Thyroid gland (tissue), 4 donors: ENCODE measurements at regions not wholly inside any gene's neighbourhood (a gene's known extent, or its start where the extent isn't known, plus 50 kb on each side); places are given as distances from the start of the nearest gene placed in this dataset.

Source experiments
- DNase-seq, 2 donors: peaks; one replicate each; pipeline ENCODE4 v3.0.0-alpha.2; 2019
- H3K27ac ChIP-seq, 3 donors: fragments of 200-600 bp; sonication (generic); 1 replicate in 2 of 3; 2 replicates in 1 of 3; pipeline ENCODE4 v1.5.1; 2016 to 2019; ENCODE audit warnings: mild to moderate bottlenecking in 1 of 3, moderate library complexity in 1 of 3
- H3K27me3 ChIP-seq: fragments of 200-600 bp; sonication (generic); one replicate; pipeline ENCODE4 v1.5.1; 2019
- H3K36me3 ChIP-seq, 2 donors: fragments of 200-600 bp; sonication (generic); one replicate each; pipeline ENCODE4 v1.5.1; 2016 to 2019
- H3K4me1 ChIP-seq, 2 donors: fragments of 200-600 bp; sonication (generic); one replicate each; pipeline ENCODE4 v1.5.1; 2017 to 2019
- H3K4me3 ChIP-seq, 3 donors: fragments of 200-600 bp; sonication (generic); replicated peaks in 1 of 3; 1 replicate in 2 of 3; 2 replicates in 1 of 3; pipeline ENCODE4 v1.5.1; 2016; ENCODE audit warnings: mild to moderate bottlenecking in 1 of 3
- H3K9me3 ChIP-seq: fragments of 200-600 bp; sonication (generic); one replicate; pipeline ENCODE4 v1.5.1; 2017
- POLR2A ChIP-seq, 2 donors: fragments of 450-650 bp; IDR thresholded peaks; one replicate each; pipeline ENCODE4 v1.6.1; 2017; ENCODE audit warnings: antibody characterized with exemption in 2 of 2, mild to moderate bottlenecking in 2 of 2, moderate library complexity in 1 of 2
- WGBS, 2 donors: methylation state at CpG; one replicate each; pipeline ENCODE4 v1.1.5; 2017; 5-methylcytosine and 5-hydroxymethylcytosine counted together
- intact Hi-C: fragments of 100-400 bp; cut with DNase I; formaldehyde crosslinking; loops from one replicate; pipeline ENCODE4 v1.15.1; 2023
- TF ChIP-seq, protein P1 (sequence below), 6 experiments: fragments of 200-600 bp in 3 of 6; fragments of 450-650 bp in 3 of 6; sonication (generic) in 3 of 6; IDR thresholded peaks; one replicate each; pipeline ENCODE4 v1.5.1; 2016 to 2019; ENCODE audit warnings: antibody characterized with exemption in 6 of 6, mild to moderate bottlenecking in 2 of 6, inconsistent platforms in 1 of 6, moderate library complexity in 1 of 6

DNA sequence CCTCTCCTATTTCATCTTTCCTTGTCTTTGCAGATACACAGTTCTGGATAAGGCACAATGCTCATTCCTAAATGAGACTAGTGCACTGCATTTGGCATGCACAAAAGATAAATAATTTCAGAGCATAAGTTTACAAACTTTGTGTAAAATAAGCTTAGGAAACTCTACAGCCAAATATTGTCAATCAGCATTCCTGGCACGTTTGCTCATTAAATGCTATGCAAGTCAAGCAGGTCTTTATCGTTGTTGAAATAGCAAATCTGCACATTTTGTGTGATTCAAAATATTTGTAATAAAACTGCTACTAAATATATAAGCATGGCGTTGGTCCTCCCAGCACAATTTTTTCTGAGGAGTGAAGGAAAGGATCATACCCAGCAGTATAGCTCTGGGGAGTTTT is 322.1 kb upstream of the NOCT start:
- H3K4me1 ChIP-seq, result no peaks in the 10 kb centered on the region
- DNase-seq, result no peak
- WGBS, 2 donors, result 80 to 83% methylated on average over 3 of the region's 3 CpGs

DNA sequence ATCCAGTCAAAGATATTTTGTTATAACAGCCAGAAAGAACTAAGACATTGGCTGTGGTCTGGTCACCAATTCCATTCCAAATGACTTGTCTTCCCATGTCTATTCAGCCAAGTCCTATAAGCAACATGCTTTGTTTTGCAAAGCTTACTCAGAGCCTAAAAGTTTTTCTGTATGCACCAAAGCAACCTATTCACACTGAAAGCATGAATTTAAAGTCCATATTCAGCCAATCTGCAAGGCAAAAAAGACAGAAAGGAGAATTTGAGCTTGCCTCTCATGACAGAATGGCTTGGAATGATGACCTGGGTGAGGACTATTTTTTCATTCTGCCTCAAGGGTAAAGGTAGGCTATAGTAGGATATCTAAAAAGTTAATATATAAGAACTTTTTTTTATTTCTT is 323.2 kb upstream of the NOCT start:
- intact Hi-C loops, result no loop called here
- Histone ChIP-seq H3K4me3 (no peak overlapping the region), H3K27me3 (no peaks in the 10 kb centered on the region), H3K9me3 (no peaks in the 10 kb centered on the region), H3K36me3 (no peaks in the 10 kb centered on the region), H3K27ac (no peak overlapping the region), H3K4me1 (no peaks in the 10 kb centered on the region)
- no peak for DNase-seq
- TF ChIP-seq, protein P1, sequence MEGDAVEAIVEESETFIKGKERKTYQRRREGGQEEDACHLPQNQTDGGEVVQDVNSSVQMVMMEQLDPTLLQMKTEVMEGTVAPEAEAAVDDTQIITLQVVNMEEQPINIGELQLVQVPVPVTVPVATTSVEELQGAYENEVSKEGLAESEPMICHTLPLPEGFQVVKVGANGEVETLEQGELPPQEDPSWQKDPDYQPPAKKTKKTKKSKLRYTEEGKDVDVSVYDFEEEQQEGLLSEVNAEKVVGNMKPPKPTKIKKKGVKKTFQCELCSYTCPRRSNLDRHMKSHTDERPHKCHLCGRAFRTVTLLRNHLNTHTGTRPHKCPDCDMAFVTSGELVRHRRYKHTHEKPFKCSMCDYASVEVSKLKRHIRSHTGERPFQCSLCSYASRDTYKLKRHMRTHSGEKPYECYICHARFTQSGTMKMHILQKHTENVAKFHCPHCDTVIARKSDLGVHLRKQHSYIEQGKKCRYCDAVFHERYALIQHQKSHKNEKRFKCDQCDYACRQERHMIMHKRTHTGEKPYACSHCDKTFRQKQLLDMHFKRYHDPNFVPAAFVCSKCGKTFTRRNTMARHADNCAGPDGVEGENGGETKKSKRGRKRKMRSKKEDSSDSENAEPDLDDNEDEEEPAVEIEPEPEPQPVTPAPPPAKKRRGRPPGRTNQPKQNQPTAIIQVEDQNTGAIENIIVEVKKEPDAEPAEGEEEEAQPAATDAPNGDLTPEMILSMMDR (IDR thresholded peaks at IDR 0.05), result no peak
- TF ChIP-seq POLR2A (IDR thresholded peaks at IDR 0.05), result no peak

More for the DNA sequence above, 322.1 kb upstream of the NOCT start:
- no peaks in the 10 kb centered on the region for H3K36me3 ChIP-seq
- TF ChIP-seq, protein P1 (IDR thresholded peaks at IDR 0.05), result no peak
- H3K4me3 ChIP-seq, result no peak overlapping the region
- H3K9me3 ChIP-seq, result no peaks in the 10 kb centered on the region
- no peak overlapping the region for H3K27ac ChIP-seq
- no peaks in the 10 kb centered on the region for H3K27me3 ChIP-seq
- intact Hi-C loops, result no loop called here

DNA sequence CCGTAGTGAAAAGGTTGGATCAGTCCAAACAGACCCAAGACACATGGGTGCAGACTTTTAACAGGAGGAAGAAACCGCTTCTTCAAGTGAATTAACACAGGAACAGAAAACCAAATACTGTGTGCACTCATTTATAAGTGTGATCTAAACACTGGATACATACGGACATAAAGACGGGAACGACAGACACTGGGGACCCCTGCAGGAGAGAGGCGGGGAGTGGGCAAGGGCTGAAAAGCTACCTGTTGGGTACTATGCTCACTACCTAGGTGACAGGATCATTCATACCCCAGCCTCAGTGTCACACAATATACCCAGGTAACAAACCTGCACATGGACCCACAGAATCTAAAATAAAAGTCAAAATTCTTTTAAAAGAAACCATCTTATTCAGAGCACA is 326.0 kb upstream of the NOCT start:
- H3K36me3 ChIP-seq, result no peaks in the 10 kb centered on the region
- DNase-seq, result no peak
- H3K27me3 ChIP-seq, result no peaks in the 10 kb centered on the region
- H3K27ac ChIP-seq, result no peak overlapping the region
- no peak overlapping the region for H3K4me3 ChIP-seq
- no peak for TF ChIP-seq POLR2A (IDR thresholded peaks at IDR 0.05)
- TF ChIP-seq, protein P1 (IDR thresholded peaks at IDR 0.05), result no peak
- 84 to 87% methylated on average over 5 to 6 of the region's 6 CpGs for WGBS, 2 donors
- intact Hi-C loops, result loop anchor here (10.0 kb wide), 1 partner anchor 235 kb away; no protein-coding TSS in a partner anchor
- no peaks in the 10 kb centered on the region for H3K4me1 ChIP-seq
- H3K9me3 ChIP-seq, result no peaks in the 10 kb centered on the region

DNA sequence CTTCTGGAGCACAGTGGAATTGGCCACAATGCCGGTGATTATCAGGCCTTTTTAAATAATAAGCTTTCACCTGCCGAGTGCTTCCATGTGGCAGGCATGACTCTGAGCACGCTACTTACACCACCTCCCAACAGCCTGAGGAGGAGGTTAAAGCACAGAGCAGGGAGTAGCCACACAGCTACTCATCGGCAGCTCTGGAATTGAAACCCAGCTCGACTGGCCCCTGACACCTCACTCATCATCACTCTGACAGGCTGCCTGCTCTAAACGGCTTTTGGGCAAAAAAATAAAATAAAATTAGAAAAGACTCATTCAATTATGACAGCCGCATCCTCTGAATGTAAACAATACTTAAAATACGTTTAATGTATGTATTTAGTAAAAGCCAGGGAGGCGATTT is 326.4 kb upstream of the NOCT start:
- 82 to 86% methylated on average over 9 of the region's 9 CpGs for WGBS, 2 donors
- Histone ChIP-seq H3K9me3 (no peaks in the 10 kb centered on the region), H3K27ac (no peak overlapping the region), H3K27me3 (no peaks in the 10 kb centered on the region), H3K4me3 (no peak overlapping the region), H3K36me3 (no peaks in the 10 kb centered on the region), H3K4me1 (no peaks in the 10 kb centered on the region)
- intact Hi-C loops, result loop anchor here (10.0 kb wide), 1 partner anchor 236 kb away; no protein-coding TSS in a partner anchor
- no peak for DNase-seq
- TF ChIP-seq POLR2A (IDR thresholded peaks at IDR 0.05), result no peak
- TF ChIP-seq, protein P1 (IDR thresholded peaks at IDR 0.05), result no peak

DNA sequence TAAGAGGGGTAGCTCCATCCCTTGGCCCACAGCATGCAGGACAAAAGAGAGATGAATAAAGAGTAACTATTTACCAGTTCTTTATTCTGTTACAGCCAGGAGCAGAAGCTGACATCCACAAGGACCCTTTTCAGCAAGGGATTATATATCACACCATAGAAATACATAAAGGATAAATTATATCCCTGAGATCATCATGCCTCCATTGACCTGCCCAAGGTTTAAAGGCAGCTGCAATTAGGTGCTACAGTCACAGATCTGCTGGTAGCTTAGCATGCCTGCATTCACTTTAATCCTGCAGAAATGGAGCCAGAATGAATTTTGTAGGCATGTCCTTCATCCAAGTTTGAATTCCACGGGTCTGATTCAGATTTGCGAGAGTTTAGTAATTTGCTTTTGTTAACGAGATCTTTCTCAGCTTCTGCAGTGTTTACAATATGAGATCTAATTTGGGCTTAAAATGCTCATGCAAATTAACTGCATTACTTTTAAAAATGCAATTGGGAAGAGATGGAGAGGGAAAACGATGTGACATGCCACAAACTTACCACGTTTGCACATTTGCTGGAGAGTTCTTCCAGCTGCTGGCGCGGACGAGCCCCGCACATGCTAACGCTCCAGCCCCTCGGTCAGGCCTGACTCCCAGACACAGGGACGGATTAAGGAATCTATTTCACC is 327.0 kb upstream of the NOCT start:
- no peak overlapping the region for H3K27ac ChIP-seq
- no peaks in the 10 kb centered on the region for H3K9me3 ChIP-seq
- no peaks in the 10 kb centered on the region for H3K27me3 ChIP-seq
- 85 to 91% methylated on average over 12 of the region's 12 CpGs for WGBS, 2 donors
- H3K4me1 ChIP-seq, result no peaks in the 10 kb centered on the region
- no peak overlapping the region for H3K4me3 ChIP-seq
- intact Hi-C loops, result loop anchor here (10.0 kb wide), 1 partner anchor 236 kb away; no protein-coding TSS in a partner anchor
- H3K36me3 ChIP-seq, result no peaks in the 10 kb centered on the region
- TF ChIP-seq, protein P1 (IDR thresholded peaks at IDR 0.05), result no peak
- no peak for TF ChIP-seq POLR2A (IDR thresholded peaks at IDR 0.05)
- no peak for DNase-seq
